SK-N-SH (cell line): ENCODE measurements at regions not wholly inside any gene's neighbourhood (a gene's known extent, or its start where the extent isn't known, plus 50 kb on each side); places are given as distances from the start of the nearest gene placed in this dataset.
A peak's percentile ranks its signal among the peaks of the same experiment; 100 is the strongest.

Experiments
- CTCF ChIA-PET: fragments of 300-600, 350-600 bp; formaldehyde crosslinking; extraction: SDS; loops from one replicate; lab custom pipeline; 2021; lab: Yijun Ruan, JAX
- POLR2A ChIA-PET: fragments of 350-600 bp; sonication (Branson Sonifier 250); formaldehyde crosslinking; extraction: SDS; loops from one replicate; lab custom pipeline; 2020; ENCODE audit warnings: antibody characterized with exemption, inconsistent platforms; lab: Yijun Ruan, JAX
- DNase-seq: peaks from one replicate; pipeline ENCODE4 v3.0.0; 2012
- H2AFZ ChIP-seq: fragments of 200-600 bp; sonication (generic); 2 replicates; pipeline ENCODE4 v1.8.1; 2016; ENCODE audit warnings: antibody characterized with exemption, mild to moderate bottlenecking, low read depth
- H3F3A ChIP-seq: fragments of 200-600 bp; sonication (generic); replicated peaks from 2 replicates; pipeline ENCODE3; 2016; ENCODE audit warnings: antibody characterized with exemption, mild to moderate bottlenecking; ENCODE audit not compliant: insufficient read depth
- H3K27ac ChIP-seq, 2 experiments: fragments of 200-500 bp in 1 of 2; fragments of 200-600 bp in 1 of 2; sonication (Bioruptor generic) in 1 of 2; sonication (generic), shearing (Covaris generic) in 1 of 2; 2 replicates each; pipeline versions ENCODE4 v1.5.1 to v1.6.1; 2014 to 2016; ENCODE audit warnings: low read depth in 2 of 2, inconsistent platforms in 1 of 2, low read length in 1 of 2, mild to moderate bottlenecking in 1 of 2, mixed read lengths in 1 of 2
- H3K27me3 ChIP-seq: fragments of 200-600 bp; sonication (generic), shearing (Covaris generic); 2 replicates; pipeline ENCODE4 v1.6.1; 2016; ENCODE audit warnings: mixed run types; ENCODE audit not compliant: insufficient read depth
- H3K36me3 ChIP-seq, 2 experiments: fragments of 200-500 bp in 1 of 2; fragments of 200-600 bp in 1 of 2; sonication (Bioruptor generic) in 1 of 2; sonication (generic) in 1 of 2; replicated peaks in 1 of 2; 2 replicates each; pipeline versions ENCODE3 to v1.5.1; 2014 to 2016; ENCODE audit warnings: low read length in 1 of 2, mild to moderate bottlenecking in 1 of 2; ENCODE audit not compliant: insufficient read depth in 2 of 2, control insufficient read depth in 1 of 2
- H3K4me1 ChIP-seq, 2 experiments: fragments of 200-500 bp in 1 of 2; fragments of 200-600 bp in 1 of 2; sonication (Bioruptor generic) in 1 of 2; sonication (generic), shearing (Covaris generic) in 1 of 2; 2 replicates each; pipeline versions ENCODE4 v1.5.1 to v1.6.1; 2014 to 2016; ENCODE audit warnings: low read depth in 1 of 2, low read length in 1 of 2, mixed run types in 1 of 2; ENCODE audit not compliant: insufficient read depth in 2 of 2, control insufficient read depth in 1 of 2
- H3K4me2 ChIP-seq: fragments of 200-600 bp; sonication (generic), shearing (Covaris generic); 2 replicates; pipeline ENCODE4 v1.6.1; 2017; ENCODE audit warnings: mixed run types
- H3K4me3 ChIP-seq, 2 experiments: fragments of 200-500 bp in 1 of 2; fragments of 200-600 bp in 1 of 2; sonication (Bioruptor generic) in 1 of 2; sonication (generic), shearing (Covaris generic) in 1 of 2; 2 replicates each; pipeline versions ENCODE4 v1.5.1 to v1.8.1; 2014 to 2016; ENCODE audit warnings: low read depth in 2 of 2, inconsistent platforms in 1 of 2, low read length in 1 of 2, mild to moderate bottlenecking in 1 of 2, mixed read lengths in 1 of 2, moderate library complexity in 1 of 2
- H3K79me2 ChIP-seq: fragments of 200-600 bp; sonication (generic); 2 replicates; pipeline ENCODE4 v1.8.1; 2017; ENCODE audit warnings: mild to moderate bottlenecking; ENCODE audit not compliant: insufficient read depth
- H3K9ac ChIP-seq: fragments of 200-600 bp; sonication (generic); 2 replicates; pipeline ENCODE4 v1.6.1; 2017; ENCODE audit warnings: mixed run types
- H3K9me2 ChIP-seq: fragments of 200-600 bp; sonication (generic); 2 replicates; pipeline ENCODE4 v1.6.1; 2017; ENCODE audit warnings: mixed run types
- H3K9me3 ChIP-seq: fragments of 200-600 bp; sonication (generic); 2 replicates; pipeline ENCODE4 v1.6.1; 2017; ENCODE audit warnings: mixed run types, mild to moderate bottlenecking, moderate library complexity
- H4K20me1 ChIP-seq: fragments of 200-600 bp; sonication (generic); 2 replicates; pipeline ENCODE4 v1.6.1; 2017; ENCODE audit warnings: mild to moderate bottlenecking, mixed run types; ENCODE audit not compliant: insufficient read depth
- CHD2 ChIP-seq: fragments of 150-350 bp; IDR thresholded peaks from 2 replicates; pipeline ENCODE4 v1.6.1; 2018; ENCODE audit warnings: low read length; ENCODE audit not compliant: partially characterized antibody
- ELF1 ChIP-seq: IDR thresholded peaks from 2 replicates; pipeline ENCODE4 v1.4.0; 2012
- GATA2 ChIP-seq: sonication (generic); formaldehyde crosslinking; IDR thresholded peaks from 2 replicates; pipeline ENCODE4 v1.5.0; 2020; ENCODE audit warnings: mild to moderate bottlenecking, missing genetic modification reagents
- JUND ChIP-seq: IDR thresholded peaks from 2 replicates; pipeline ENCODE4 v1.4.0; 2012
- RAD21 ChIP-seq: IDR thresholded peaks from 2 replicates; pipeline ENCODE4 v1.6.1; 2012; ENCODE audit warnings: mild to moderate bottlenecking, low read length
- RCOR1 ChIP-seq: fragments of 150-350 bp; IDR thresholded peaks from 2 replicates; pipeline ENCODE4 v1.6.1; 2017; ENCODE audit warnings: antibody characterized with exemption, low read length
- RXRA ChIP-seq: IDR thresholded peaks from 2 replicates; pipeline ENCODE4 v1.4.0; 2012; ENCODE audit warnings: low read depth, mild to moderate bottlenecking, borderline replicate concordance
- TAF1 ChIP-seq: IDR thresholded peaks from 2 replicates; pipeline ENCODE4 v1.6.1; 2012; ENCODE audit warnings: low read depth, mild to moderate bottlenecking, low read length, moderate library complexity, borderline replicate concordance
- WGBS: methylation state at CpG from one replicate; pipeline ENCODE4 v1.1.6; 2017; ENCODE audit warnings: low lambda C conversion rate; 5-methylcytosine and 5-hydroxymethylcytosine counted together
- TF ChIP-seq, protein P1 (sequence below): IDR thresholded peaks from 2 replicates; pipeline ENCODE4; 2012
- TF ChIP-seq, protein P2 (sequence below): fragments of 150-350 bp; IDR thresholded peaks from 2 replicates; pipeline ENCODE4 v1.6.1; 2017; ENCODE audit warnings: antibody characterized with exemption, low read length, low read depth, borderline replicate concordance
- TF ChIP-seq, protein P3 (sequence below): fragments of 150-350 bp; IDR thresholded peaks from 2 replicates; pipeline ENCODE4 v1.6.1; 2016; ENCODE audit warnings: mild to moderate bottlenecking, low read depth, low read length
- TF ChIP-seq, protein P4 (sequence below): IDR thresholded peaks from 2 replicates; pipeline ENCODE4 v1.4.0; 2012; ENCODE audit warnings: low read depth, borderline replicate concordance

DNA sequence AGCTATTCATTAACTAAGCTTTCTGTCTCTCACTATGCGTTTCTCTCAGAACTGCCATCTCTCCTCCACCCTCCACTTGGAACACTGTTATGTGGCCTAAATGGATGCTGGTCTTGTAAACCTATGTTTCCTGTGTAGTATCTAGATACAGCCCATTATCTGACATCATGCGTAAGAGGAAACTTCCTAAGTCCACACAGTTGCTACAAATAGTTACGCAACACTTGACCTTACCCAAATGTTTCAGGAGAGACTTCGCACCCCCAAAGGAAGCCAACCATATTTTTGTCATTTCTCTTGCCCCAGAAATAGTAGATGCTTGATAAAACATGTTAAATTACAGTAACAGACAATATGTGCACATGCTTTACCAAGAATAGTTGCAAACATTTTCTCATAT lies 87.2 kb upstream of the TPRG1 start:
- H3K9me3 ChIP-seq = no peaks in the 10 kb centered on the region
- H4K20me1 ChIP-seq = no peaks in the 10 kb centered on the region
- DNase-seq = no peak
- H2AFZ ChIP-seq = no peak overlapping the region
- H3K79me2 ChIP-seq = no peaks in the 10 kb centered on the region
- no peak for TF ChIP-seq JUND
- TF ChIP-seq, protein P1, sequence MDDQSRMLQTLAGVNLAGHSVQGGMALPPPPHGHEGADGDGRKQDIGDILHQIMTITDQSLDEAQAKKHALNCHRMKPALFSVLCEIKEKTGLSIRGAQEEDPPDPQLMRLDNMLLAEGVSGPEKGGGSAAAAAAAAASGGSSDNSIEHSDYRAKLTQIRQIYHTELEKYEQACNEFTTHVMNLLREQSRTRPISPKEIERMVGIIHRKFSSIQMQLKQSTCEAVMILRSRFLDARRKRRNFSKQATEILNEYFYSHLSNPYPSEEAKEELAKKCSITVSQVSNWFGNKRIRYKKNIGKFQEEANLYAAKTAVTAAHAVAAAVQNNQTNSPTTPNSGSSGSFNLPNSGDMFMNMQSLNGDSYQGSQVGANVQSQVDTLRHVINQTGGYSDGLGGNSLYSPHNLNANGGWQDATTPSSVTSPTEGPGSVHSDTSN = no peak
- TF ChIP-seq ELF1 = no peak
- TF ChIP-seq, protein P2, sequence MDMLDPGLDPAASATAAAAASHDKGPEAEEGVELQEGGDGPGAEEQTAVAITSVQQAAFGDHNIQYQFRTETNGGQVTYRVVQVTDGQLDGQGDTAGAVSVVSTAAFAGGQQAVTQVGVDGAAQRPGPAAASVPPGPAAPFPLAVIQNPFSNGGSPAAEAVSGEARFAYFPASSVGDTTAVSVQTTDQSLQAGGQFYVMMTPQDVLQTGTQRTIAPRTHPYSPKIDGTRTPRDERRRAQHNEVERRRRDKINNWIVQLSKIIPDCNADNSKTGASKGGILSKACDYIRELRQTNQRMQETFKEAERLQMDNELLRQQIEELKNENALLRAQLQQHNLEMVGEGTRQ = no peak
- TF ChIP-seq, protein P3, sequence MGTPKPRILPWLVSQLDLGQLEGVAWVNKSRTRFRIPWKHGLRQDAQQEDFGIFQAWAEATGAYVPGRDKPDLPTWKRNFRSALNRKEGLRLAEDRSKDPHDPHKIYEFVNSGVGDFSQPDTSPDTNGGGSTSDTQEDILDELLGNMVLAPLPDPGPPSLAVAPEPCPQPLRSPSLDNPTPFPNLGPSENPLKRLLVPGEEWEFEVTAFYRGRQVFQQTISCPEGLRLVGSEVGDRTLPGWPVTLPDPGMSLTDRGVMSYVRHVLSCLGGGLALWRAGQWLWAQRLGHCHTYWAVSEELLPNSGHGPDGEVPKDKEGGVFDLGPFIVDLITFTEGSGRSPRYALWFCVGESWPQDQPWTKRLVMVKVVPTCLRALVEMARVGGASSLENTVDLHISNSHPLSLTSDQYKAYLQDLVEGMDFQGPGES = no peak
- TF ChIP-seq, protein P4, sequence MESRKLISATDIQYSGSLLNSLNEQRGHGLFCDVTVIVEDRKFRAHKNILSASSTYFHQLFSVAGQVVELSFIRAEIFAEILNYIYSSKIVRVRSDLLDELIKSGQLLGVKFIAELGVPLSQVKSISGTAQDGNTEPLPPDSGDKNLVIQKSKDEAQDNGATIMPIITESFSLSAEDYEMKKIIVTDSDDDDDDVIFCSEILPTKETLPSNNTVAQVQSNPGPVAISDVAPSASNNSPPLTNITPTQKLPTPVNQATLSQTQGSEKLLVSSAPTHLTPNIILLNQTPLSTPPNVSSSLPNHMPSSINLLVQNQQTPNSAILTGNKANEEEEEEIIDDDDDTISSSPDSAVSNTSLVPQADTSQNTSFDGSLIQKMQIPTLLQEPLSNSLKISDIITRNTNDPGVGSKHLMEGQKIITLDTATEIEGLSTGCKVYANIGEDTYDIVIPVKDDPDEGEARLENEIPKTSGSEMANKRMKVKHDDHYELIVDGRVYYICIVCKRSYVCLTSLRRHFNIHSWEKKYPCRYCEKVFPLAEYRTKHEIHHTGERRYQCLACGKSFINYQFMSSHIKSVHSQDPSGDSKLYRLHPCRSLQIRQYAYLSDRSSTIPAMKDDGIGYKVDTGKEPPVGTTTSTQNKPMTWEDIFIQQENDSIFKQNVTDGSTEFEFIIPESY = no peak
- H3K9me2 ChIP-seq = no peaks in the 10 kb centered on the region
- no peak overlapping the region for H3K4me3 ChIP-seq
- POLR2A ChIA-PET = no interaction called here
- H3K36me3 ChIP-seq = no peaks in the 10 kb centered on the region
- H3K4me1 ChIP-seq = no peaks in the 10 kb centered on the region
- 65% methylated on average over 4 of the region's 4 CpGs for WGBS
- H3K9ac ChIP-seq = no peak overlapping the region
- H3K27me3 ChIP-seq = no peaks in the 10 kb centered on the region
- H3F3A ChIP-seq = no peaks in the 10 kb centered on the region
- no peak overlapping the region for H3K27ac ChIP-seq
- H3K4me2 ChIP-seq = no peak overlapping the region
- CTCF ChIA-PET = interaction anchor here (0.8 kb wide), 1 partner anchor 59 kb away, joined by 3 read pairs; no protein-coding TSS in a partner anchor

DNA sequence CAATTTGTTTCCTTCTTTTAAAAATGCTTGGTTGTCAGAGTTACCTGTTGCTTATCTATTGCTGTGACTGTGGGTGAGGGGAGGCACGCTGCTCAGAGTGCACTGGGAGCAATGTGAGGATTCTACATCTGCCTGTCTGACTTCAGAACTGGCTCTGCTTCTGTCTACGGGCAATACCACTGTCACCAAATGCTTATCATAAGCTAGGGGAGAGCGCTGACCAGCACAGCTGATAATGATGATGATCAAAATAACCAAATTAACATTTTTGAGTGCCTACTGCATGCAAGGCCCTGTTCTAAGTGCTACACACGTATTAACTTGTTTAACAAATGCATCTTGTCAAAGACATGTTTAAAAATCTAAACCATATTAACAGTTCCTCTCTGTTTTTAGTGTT lies 79.2 kb upstream of the TPRG1 start:
- no peaks in the 10 kb centered on the region for H3K27me3 ChIP-seq
- H3K79me2 ChIP-seq = no peaks in the 10 kb centered on the region
- peaks cover 0 to 14% of the 10 kb centered on the region in 2 experiments; a peak in 2 of 4 replicates for H3K4me1 ChIP-seq
- DNase-seq = peak; percentile 47
- CTCF ChIA-PET = interaction anchor here (1.0 kb wide), 1 partner anchor 53 kb away, joined by 3 read pairs; no protein-coding TSS in a partner anchor
- H3K27ac ChIP-seq = peak overlapping the region in 1 of 2 experiments; percentile 72; a peak in 2 of 4 replicates
- no peak overlapping the region for H3K4me2 ChIP-seq
- H3K9me3 ChIP-seq = no peaks in the 10 kb centered on the region
- H3K4me3 ChIP-seq = no peak overlapping the region
- H3K9ac ChIP-seq = no peak overlapping the region
- H3K36me3 ChIP-seq = no peaks in the 10 kb centered on the region
- WGBS = 29% methylated on average over 4 of the region's 4 CpGs
- POLR2A ChIA-PET = interaction anchor here (0.6 kb wide), 1 partner anchor 42 kb away, joined by 3 read pairs; no protein-coding TSS in a partner anchor
- no peaks in the 10 kb centered on the region for H3K9me2 ChIP-seq
- no peak overlapping the region for H2AFZ ChIP-seq
- no peaks in the 10 kb centered on the region for H4K20me1 ChIP-seq
- H3F3A ChIP-seq = no peaks in the 10 kb centered on the region
- TF ChIP-seq RXRA = no peak
- peak; percentile 60; the same call in 1 of the 2 replicates for TF ChIP-seq RCOR1
- peak; percentile 53 for TF ChIP-seq GATA2
- TF ChIP-seq RAD21 = peak; percentile 17; the same call in 1 of the 2 replicates
- TF ChIP-seq CHD2 = peak; percentile 65
- TF ChIP-seq TAF1 = no peak
